GM18868 (cell line): ENCODE measurements at regions not wholly inside any gene's neighbourhood (a gene's known extent, or its start where the extent isn't known, plus 50 kb on each side); places are given as distances from the start of the nearest gene placed in this dataset.
"Not testable (repeated sequence)": the region's sequence is repeated elsewhere in the genome, so short reads cannot be mapped to it uniquely, and the experiment has no call there.

Experiments
- ATAC-seq: cut with Tn5 transposase; IDR thresholded peaks from one replicate; pipeline ENCODE4 v1.9.1; 2021; ENCODE audit warnings: mild to moderate bottlenecking, moderate library complexity; ENCODE audit not compliant: unreplicated experiment

GRCh38 chr21:15119486-15119885 lies 54.7 kb upstream of the NRIP1 start:
- no peak for ATAC-seq

GRCh38 chr21:15121097-15121654 lies 56.4 kb upstream of the NRIP1 start:
- ATAC-seq = no peak

- ATAC-seq = no peak
Observed at GRCh38 chr21:15121655-15122120, 56.9 kb upstream of the NRIP1 start.

GRCh38 chr21:15122241-15122640 lies 57.4 kb upstream of the NRIP1 start:
- ATAC-seq = no peak

GRCh38 chr21:15124731-15125130 lies 59.9 kb upstream of the NRIP1 start:
- no peak for ATAC-seq

GRCh38 chr21:15126948-15127347 lies 62.1 kb upstream of the NRIP1 start:
- no peak for ATAC-seq

GRCh38 chr21:15127437-15127836 lies 62.6 kb upstream of the NRIP1 start:
- no peak for ATAC-seq

GRCh38 chr21:15128267-15128666 lies 63.5 kb upstream of the NRIP1 start:
- no peak for ATAC-seq

- ATAC-seq = not testable (repeated sequence)
Observed at GRCh38 chr21:15128714-15129113, 63.9 kb upstream of the NRIP1 start.

- ATAC-seq = no peak
Observed at GRCh38 chr21:15130326-15130725, 65.5 kb upstream of the NRIP1 start.

- no peak for ATAC-seq
Observed at GRCh38 chr21:15130751-15131150, 66.0 kb upstream of the NRIP1 start.

- no peak for ATAC-seq
Observed at GRCh38 chr21:15132781-15133180, 68.0 kb upstream of the NRIP1 start.

GRCh38 chr21:15134701-15135470 lies 70.1 kb upstream of the NRIP1 start:
- ATAC-seq = no peak

- no peak for ATAC-seq
Observed at GRCh38 chr21:15135867-15136629, 71.2 kb upstream of the NRIP1 start.

- ATAC-seq = no peak
Observed at GRCh38 chr21:15138490-15138889, 73.7 kb upstream of the NRIP1 start.

GRCh38 chr21:15139898-15140297 lies 75.1 kb upstream of the NRIP1 start:
- no peak for ATAC-seq

- no peak for ATAC-seq
Observed at GRCh38 chr21:15140321-15141019, 75.7 kb upstream of the NRIP1 start.

- ATAC-seq = no peak
Observed at GRCh38 chr21:15141261-15141970, 76.6 kb upstream of the NRIP1 start.

- no peak for ATAC-seq
Observed at GRCh38 chr21:15144026-15144425, 79.2 kb upstream of the NRIP1 start.

- ATAC-seq = no peak
Observed at GRCh38 chr21:15148437-15148836, 83.6 kb upstream of the NRIP1 start.
